HL-60/S4 treated with retinoic acid at 250 ng/mL for 4 days and 3 days (cell line): ENCODE measurements at regions not wholly inside any gene's neighbourhood (a gene's known extent, or its start where the extent isn't known, plus 50 kb on each side); places are given as distances from the start of the nearest gene placed in this dataset.

Source experiments
- in situ Hi-C: fragments of 300-500 bp; cut with MboI; formaldehyde crosslinking; loops from 2 replicates; pipeline ENCODE4 v1.7.0; 2022; ENCODE audit warnings: low sequenced_read_pairs

DNA sequence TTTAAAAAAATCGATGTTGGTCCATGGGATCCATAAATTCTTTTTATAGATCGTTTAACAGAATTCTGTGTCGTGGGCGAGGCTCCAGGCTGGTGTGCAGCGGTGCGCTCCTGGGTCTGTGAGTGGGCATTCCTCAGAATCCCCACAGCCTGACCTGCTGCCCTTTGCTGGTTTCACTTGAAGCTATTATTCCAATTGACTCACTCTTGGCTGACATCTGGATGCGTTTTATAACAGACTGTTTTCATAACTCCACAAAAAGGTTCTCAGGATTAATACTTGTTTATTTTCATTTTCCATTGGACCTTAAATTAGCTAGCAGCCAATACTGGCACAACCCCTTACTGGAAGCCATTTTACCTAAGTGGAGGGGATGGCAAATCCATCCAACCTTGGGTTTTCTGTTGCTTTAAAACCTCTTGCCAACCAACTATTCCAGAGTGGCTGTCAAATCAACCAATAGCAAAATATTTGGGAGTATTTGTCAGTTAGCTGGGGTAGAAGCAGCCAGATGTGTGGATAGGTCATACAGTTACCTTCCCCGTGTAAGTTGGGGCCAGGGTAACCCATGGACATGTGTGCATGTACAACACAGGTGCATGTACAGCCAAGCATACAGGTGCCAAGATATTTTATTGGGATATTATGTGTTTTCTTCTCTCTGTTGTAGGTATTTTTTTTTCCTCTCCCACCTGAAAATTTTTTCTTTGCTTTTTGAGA, 160.7 kb upstream of the ZNF32 start:
- in situ Hi-C loops: no loop called here

GRCh38 chr10:43808136-43808535, 159.5 kb upstream of the ZNF32 start:
- in situ Hi-C loops: no loop called here

DNA sequence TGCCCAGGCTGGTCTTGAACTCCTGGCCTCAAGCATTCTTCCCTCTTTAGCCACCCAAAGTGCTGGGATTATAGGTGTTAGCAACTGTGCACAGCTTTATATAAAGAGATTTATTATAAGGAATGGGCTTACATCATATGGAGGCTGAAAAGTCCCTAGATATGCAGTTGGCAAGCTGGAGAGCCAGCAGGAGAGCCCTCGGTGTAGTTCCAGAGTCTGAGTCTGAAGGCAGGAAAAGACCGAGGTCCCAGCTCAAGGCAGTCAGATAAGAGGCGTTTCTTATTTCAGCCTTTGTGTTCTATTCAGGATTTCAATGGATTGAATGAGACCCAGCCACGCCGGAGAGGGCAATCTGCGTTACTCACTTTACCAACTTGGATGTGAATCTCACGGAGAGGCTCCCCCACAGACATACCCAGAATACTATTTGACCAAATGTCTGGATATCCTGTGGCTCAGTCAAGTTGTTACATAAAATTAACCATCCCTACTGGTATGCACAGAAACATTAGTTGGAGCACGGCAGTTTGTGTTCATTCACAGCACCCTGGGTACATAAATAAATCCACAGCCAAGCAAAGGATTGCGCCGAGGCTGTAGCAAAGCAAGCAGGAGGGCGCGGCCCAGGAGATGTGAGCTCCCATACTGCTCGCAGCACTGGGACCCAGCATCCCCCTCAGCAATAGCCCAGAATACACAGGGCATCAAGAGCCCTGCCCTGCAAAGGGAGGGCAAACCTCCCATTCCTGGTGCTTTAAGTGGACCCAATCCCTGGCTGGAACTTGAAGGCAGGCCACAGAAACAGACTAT, 158.4 kb upstream of the ZNF32 start:
- in situ Hi-C loops: no loop called here

- in situ Hi-C loops: no loop called here
Observed at GRCh38 chr10:43803791-43804190, 155.1 kb upstream of the ZNF32 start.

DNA sequence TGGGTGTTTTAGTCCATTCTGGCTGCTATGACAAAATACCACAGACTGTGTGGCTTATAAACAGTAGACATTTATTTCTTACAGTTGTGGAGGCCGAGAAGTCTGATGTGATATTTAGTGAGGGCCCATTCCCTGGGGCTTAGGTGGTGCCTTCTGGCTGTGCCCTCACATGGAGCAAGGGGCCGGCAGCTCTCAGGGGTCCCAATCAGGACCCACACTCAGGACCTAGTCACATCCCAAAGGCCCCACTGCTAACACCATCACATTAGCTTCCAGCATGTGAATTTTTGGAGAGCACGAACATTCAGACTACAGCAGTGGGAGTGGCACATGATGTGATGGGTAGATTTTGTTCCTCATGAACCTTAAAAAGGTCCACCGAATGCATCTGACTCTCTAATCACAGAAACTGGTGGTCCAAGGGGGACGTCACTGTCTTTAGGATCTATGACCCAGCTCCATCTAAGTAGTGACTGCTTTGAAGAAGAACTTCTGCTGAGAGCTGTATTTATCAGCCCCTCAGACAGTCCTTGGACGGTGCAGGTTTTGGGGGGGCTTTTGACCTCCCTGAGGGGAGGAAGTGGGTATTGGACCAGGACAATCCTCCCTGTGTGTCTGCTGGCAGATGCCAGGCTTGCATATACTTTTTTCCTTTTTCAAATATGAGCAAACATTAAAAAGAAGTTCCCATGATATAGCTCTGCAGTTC, 154.5 kb upstream of the ZNF32 start:
- in situ Hi-C loops: no loop called here

DNA sequence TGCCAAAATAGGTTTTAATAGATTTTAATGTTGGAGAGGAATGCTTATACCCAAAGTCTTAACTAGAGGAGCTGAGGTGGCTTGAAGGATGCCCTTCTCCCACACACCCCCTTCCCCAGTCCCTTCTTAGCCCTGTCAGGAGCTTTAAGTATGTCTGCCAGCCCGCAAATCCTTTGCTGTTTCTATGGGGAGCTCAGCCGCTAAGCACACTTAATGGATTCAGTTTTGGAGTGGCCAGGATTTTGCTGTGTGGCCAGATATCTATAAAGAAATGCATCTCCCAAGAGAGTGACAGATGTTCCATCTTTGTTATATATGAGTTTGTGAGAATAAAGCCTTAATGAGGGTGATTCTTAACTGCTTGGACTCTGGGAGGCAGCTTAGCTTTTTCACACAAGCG, 152.9 kb upstream of the ZNF32 start:
- in situ Hi-C loops: no loop called here

GRCh38 chr10:43801140-43801539, 152.5 kb upstream of the ZNF32 start:
- in situ Hi-C loops: no loop called here

DNA sequence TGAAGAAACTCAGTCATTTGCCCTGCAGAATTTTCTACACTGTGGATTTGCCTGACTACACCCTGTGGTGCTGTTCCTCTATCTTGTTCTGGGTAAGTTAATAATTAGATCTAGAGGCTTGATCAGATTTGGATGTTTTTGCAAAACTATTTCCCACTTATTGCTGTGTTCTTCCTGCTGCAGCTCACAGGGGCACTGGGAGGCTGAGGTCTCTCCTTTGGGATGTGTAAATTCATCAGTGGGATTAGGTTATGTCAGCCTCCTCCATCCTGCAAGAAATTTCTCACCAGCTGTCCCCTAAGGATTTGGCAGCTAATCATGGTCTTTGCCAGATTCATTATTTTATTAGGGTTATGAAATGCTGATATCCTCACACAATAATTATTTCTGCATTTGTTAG, 148.1 kb upstream of the ZNF32 start:
- in situ Hi-C loops: no loop called here

DNA sequence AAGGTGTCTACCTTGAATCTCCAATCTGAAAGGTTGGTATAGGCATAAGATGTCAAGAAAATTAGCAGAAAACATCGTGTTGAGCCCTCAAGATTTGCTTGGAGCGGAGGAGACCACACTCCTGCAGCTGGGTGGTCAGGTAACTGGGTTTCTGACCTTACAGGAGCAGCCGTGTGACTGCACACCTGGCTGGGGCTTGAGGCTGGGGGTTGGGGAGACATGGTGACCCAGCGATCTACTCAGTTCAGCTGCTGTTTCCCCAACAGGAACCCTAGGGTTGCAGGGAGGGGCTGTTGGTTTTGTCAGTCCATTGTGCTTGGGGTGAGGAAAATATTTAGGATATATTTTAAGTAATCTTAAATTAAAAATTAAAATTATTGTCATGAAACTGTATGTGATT, 147.0 kb upstream of the ZNF32 start:
- in situ Hi-C loops: no loop called here

- in situ Hi-C loops: no loop called here
Observed at GRCh38 chr10:43795093-43795492, 146.4 kb upstream of the ZNF32 start.

- in situ Hi-C loops: no loop called here
Observed at GRCh38 chr10:43794181-43794815, 145.6 kb upstream of the ZNF32 start.

- in situ Hi-C loops: no loop called here
Observed at GRCh38 chr10:43793704-43794103, 145.0 kb upstream of the ZNF32 start.

DNA sequence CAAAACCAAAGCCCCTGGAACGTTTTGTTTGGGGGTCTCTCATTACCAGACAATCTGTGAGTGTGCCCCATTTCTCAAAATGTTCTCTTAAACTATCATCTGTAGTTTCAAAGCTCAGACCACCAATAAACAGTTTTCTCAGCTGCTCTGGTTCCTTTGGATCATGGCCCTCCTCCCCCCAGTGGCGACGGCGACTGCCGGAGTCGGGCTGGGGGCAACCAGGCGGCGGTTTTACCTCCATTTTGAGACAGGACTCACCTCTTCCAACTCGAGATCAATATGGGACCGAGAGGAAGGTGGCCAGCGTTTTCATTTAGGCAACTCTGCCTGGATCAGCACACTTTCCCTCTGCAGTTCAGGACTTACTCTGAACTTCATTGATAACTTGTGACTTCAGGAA, 141.5 kb upstream of the ZNF32 start:
- in situ Hi-C loops: no loop called here

DNA sequence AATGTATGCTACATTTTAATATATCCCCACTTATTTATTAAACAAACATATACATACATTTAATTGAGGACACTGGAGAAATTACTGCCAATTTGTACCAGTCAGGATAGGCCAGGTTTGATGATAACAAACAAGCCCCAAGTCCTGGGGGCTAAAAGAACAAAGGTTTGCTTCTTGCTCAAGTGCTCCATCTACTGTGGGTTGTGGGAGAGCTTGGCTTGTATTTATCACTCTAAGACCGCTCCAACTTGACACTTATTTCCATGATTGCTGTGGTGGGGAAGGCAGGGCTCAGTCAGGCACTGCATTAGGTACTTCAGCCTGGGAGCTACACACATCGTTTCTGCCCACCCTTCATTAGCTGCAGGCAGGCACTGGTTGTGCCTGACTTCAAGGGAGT, 136.6 kb upstream of the ZNF32 start:
- in situ Hi-C loops: no loop called here

- in situ Hi-C loops: no loop called here
Observed at GRCh38 chr10:43782814-43783213, 134.1 kb upstream of the ZNF32 start.

- in situ Hi-C loops: no loop called here
Observed at GRCh38 chr10:43781480-43782361, 133.0 kb upstream of the ZNF32 start.

DNA sequence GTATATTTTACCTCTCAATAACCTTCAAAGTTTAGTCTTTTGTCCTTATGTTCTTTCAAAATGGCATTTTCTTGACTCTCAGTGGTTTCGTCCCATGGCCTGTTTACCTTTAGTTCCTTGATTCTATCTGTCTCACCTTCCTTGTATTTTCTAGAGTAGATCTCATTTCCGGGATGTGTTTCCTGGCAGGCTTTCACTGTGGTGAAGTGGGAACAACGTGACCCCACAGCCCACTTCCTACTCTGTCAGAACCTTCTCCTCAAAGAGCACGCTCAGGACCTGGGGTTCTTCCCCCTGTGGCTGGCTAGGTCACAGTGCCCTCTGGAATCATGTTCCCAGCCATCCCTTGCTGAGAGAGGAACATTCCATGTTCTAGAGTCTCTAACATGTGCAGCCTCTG, 129.9 kb upstream of the ZNF32 start:
- in situ Hi-C loops: no loop called here

- in situ Hi-C loops: no loop called here
Observed at GRCh38 chr10:43775384-43775783, 126.7 kb upstream of the ZNF32 start.

GRCh38 chr10:43774234-43774769, 125.6 kb upstream of the ZNF32 start:
- in situ Hi-C loops: no loop called here

DNA sequence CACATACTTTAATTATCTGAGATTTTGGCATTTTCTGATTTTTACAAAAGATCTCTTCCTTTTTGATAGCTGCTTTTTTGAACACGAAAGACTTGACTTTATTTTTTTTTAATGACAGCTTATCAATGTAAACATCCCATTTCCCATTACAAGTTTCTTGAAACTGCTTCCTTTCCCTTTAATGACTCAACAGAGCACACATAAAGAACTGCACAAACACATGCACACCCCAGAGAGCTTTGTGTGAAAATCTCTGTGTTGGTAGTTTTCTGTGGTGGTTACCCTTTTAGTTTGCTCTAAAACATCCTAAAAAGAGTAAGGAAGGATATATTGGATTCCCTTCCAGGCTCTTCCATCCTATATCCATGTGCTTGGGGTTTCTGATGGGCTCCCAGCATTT, 125.1 kb upstream of the ZNF32 start:
- in situ Hi-C loops: no loop called here
